GM12875 (cell line): ENCODE measurements at regions not wholly inside any gene's neighbourhood (a gene's known extent, or its start where the extent isn't known, plus 50 kb on each side); places are given as distances from the start of the nearest gene placed in this dataset.

Source experiments
- H3K4me3 ChIP-seq: one replicate; pipeline ENCODE4 v1.5.1; 2011; ENCODE audit warnings: low read depth, low read length, control low read depth
- TF ChIP-seq, protein P1 (sequence below): IDR thresholded peaks from 2 replicates; pipeline ENCODE4 v1.5.1; 2011; ENCODE audit warnings: low read depth, mild to moderate bottlenecking, control low read depth, inconsistent platforms, low read length, moderate library complexity, borderline replicate concordance; ENCODE audit not compliant: insufficient read depth

DNA sequence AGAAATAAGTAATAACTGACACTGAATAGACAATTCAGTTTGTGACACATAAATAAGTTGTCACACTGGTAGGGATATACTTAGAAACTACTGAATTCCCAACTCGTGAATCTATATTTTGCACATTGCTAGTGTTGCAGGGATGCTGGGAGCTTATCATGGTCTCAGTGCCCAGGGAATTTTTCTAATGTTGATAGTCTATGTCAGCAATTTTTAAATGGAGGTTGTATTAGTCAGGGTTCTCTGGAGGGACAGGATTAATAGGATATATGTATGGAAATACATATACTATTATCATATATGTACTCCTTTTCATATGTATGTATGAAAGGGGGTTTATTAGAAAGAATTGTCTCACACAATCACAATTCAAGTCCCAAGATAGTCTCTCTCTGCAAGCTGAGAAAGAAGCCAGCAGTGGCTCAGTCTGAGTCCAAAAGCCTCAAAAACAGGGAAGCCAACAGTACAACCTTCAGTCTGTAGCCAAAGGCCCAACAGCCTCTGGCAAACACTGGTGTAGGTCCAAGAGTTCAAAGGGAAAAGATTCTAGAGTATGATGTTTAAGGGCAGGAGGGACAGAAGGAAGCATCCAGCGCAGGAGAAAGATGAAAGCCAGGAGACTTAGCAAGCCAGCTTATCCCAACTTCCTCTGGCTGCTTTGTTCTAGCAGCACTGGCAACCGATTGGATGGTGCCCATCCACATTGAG, 980.9 kb upstream of the GJE1 start:
- TF ChIP-seq, protein P1, sequence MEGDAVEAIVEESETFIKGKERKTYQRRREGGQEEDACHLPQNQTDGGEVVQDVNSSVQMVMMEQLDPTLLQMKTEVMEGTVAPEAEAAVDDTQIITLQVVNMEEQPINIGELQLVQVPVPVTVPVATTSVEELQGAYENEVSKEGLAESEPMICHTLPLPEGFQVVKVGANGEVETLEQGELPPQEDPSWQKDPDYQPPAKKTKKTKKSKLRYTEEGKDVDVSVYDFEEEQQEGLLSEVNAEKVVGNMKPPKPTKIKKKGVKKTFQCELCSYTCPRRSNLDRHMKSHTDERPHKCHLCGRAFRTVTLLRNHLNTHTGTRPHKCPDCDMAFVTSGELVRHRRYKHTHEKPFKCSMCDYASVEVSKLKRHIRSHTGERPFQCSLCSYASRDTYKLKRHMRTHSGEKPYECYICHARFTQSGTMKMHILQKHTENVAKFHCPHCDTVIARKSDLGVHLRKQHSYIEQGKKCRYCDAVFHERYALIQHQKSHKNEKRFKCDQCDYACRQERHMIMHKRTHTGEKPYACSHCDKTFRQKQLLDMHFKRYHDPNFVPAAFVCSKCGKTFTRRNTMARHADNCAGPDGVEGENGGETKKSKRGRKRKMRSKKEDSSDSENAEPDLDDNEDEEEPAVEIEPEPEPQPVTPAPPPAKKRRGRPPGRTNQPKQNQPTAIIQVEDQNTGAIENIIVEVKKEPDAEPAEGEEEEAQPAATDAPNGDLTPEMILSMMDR, result no peak
- H3K4me3 ChIP-seq, result no peak overlapping the region

DNA sequence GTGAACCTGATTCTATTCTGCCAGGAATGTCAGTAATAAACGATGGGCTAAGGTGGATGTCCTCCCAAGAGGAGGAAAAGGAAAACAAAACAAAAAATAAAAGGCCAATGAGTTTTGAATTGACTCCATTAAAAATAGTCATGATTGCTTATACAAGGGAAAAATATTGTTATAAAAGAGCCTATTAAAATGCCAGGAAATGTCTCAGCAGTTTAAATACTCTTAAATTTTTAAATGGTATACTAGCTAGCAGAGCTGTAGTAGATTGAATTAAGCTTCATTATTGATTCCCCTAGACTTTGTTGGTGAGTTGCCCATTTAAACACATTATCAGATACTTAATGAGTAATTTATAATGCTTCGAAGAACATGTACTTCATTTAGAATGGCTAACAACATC, 990.9 kb upstream of the GJE1 start:
- TF ChIP-seq, protein P1, result no peak
- no peak overlapping the region for H3K4me3 ChIP-seq

DNA sequence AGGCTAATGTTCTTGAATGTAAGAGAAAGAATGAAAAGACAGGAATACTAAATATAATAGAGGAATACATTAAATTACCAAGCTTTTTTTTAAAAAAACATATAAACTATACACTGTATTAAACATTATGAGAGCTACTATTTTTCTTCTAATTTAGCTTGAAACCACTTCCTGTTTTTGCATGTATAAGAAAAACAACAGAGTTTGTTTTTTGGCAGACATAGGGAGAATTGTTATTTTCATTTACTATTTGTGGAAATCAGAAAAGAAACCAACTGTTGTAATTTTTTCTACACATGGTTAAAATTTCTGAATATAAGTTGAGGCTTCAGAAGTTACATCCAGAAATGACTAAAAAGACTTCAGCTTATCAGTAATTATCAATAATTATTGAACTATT, 991.8 kb upstream of the GJE1 start:
- TF ChIP-seq, protein P1, result no peak
- H3K4me3 ChIP-seq, result no peak overlapping the region

DNA sequence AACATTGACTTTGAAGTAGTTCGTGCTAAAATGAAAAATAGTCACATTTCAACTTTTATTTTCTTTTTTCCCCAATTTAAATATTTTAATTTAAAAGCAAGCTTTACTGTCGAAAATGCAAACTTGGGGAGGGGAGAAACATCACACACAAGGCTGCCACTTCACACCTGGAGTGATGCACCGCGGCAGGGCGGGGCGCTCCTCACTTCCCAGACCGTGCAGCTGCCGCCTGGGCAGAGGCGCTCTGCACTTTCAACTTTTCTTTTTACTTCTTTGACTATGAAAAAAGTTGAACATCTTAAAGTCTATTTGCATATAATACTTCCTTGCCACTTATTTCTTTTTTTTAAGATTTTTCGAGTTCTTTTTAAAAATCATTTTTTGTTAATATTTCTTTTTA, 993.3 kb upstream of the GJE1 start:
- TF ChIP-seq, protein P1, result no peak
- no peak overlapping the region for H3K4me3 ChIP-seq

DNA sequence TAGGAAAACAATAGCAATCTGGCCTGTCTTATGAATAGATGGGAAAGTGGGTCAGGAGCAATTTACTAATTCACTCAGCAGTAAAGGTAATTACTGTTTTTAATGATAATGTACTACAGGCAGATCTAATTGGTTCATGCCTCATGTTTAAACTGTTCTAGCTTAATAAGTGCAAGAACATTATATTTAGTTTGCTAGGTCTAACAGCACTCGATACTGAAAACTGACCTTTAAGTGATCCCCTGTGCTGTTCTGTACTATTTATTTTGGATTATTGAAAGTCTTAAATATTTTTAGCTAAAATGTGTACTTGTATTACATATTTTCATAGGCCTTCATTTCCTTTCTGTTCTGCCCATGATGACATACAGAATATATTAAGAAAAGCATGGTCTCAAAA, 998.0 kb upstream of the GJE1 start:
- no peak overlapping the region for H3K4me3 ChIP-seq
- TF ChIP-seq, protein P1, result no peak

DNA sequence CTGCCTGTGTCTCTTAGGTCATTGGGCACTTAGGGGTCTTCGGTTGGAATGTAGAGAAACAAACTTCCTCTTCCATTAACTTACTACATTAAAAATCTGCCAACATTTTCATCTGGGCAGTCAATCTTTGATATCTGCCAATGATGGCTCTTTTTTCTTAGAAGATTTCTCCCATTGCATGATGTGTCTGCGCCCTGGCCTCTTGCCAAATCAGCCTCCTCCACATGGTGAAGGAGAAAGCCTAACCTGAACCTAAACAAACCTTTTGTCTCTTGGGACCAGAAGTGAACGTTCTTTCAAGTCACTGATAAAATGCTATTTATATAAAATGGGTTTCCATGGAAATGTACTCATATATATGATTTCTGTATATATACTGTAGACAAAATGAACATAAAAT, 998.9 kb upstream of the GJE1 start:
- TF ChIP-seq, protein P1, result no peak
- no peak overlapping the region for H3K4me3 ChIP-seq

DNA sequence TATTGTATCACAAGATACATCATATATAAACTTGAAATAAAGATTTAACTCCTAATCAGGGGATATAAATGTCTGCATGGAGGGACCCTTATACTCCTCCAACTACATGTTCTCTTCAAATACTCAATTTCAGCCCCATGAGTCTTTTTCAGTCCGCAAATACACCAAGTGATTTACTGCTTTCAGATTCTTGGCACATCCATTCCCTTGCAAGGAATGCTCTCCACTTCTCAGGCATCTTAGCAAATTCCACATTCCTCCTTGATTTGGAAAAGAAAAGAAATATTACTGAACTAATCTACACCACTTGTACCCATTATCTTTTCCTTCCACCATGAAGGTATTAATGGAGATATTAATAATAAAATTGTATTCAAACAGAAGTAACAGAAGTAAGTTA, 999.4 kb upstream of the GJE1 start:
- no peak overlapping the region for H3K4me3 ChIP-seq
- TF ChIP-seq, protein P1, result no peak
